ENCODE measurements at regions not wholly inside any gene's neighbourhood (a gene's known extent, or its start where the extent isn't known, plus 50 kb on each side); places are given as distances from the start of the nearest gene placed in this dataset.

GRCh38 chr5:53333160-53333559, 147.3 kb upstream of the FST start:
- no peak for DNase-seq

GRCh38 chr5:53334431-53334941, 145.9 kb upstream of the FST start:
- no peak for DNase-seq

- no peak for DNase-seq
These were observed 145.3 kb upstream of the FST start for GRCh38 chr5:53335115-53335514.

- no peak for DNase-seq
These were observed 142.6 kb upstream of the FST start for GRCh38 chr5:53337827-53338226.

GRCh38 chr5:53338971-53339370, 141.5 kb upstream of the FST start:
- DNase-seq = no peak

GRCh38 chr5:53339962-53340540, 140.4 kb upstream of the FST start:
- no peak for DNase-seq

- no peak for DNase-seq
These were observed 139.3 kb upstream of the FST start for GRCh38 chr5:53340956-53341750.

- DNase-seq = no peak
These were observed 138.2 kb upstream of the FST start for GRCh38 chr5:53342236-53342635.

- no peak for DNase-seq
These were observed 137.2 kb upstream of the FST start for GRCh38 chr5:53343187-53343586.

GRCh38 chr5:53350368-53350767, 130.1 kb upstream of the FST start:
- DNase-seq = no peak

GRCh38 chr5:53350991-53351770, 129.2 kb upstream of the FST start:
- DNase-seq = no peak

- DNase-seq = no peak
These were observed 125.1 kb upstream of the FST start for GRCh38 chr5:53355316-53355715.

- DNase-seq = no peak
These were observed 124.5 kb upstream of the FST start for GRCh38 chr5:53355931-53356330.

GRCh38 chr5:53357439-53357838, 123.0 kb upstream of the FST start:
- DNase-seq = no peak

GRCh38 chr5:53358794-53359193, 121.6 kb upstream of the FST start:
- DNase-seq = no peak

GRCh38 chr5:53359916-53360517, 120.4 kb upstream of the FST start:
- no peak for DNase-seq

- no peak for DNase-seq
These were observed 119.6 kb upstream of the FST start for GRCh38 chr5:53360811-53361210.

- DNase-seq = no peak
These were observed 118.7 kb upstream of the FST start for GRCh38 chr5:53361708-53362107.

- DNase-seq = no peak
These were observed 117.9 kb upstream of the FST start for GRCh38 chr5:53362521-53362941.

GRCh38 chr5:53364061-53364460, 116.4 kb upstream of the FST start:
- DNase-seq = no peak

- no peak for DNase-seq
These were observed 114.2 kb upstream of the FST start for GRCh38 chr5:53366245-53366644.

- DNase-seq = no peak
These were observed 112.7 kb upstream of the FST start for GRCh38 chr5:53367727-53368126.

GRCh38 chr5:53368516-53368915, 111.9 kb upstream of the FST start:
- no peak for DNase-seq
